Endothelial cell of umbilical vein (primary cell): ENCODE measurements at regions not wholly inside any gene's neighbourhood (a gene's known extent, or its start where the extent isn't known, plus 50 kb on each side); places are given as distances from the start of the nearest gene placed in this dataset.

Source experiments
- BruUV-seq: library from RNA; stranded (reverse); fragments of 400-500 nt; replicated peaks from 2 replicates; lab custom pipeline; 2021; lab: Mats Ljungman, UMichigan
- CTCF ChIA-PET: fragments of 300-600, 350-600 bp; sonication (Branson Sonifier 250); formaldehyde crosslinking; loops from one replicate; lab custom pipeline; 2021; ENCODE audit warnings: antibody characterized with exemption, inconsistent platforms; lab: Charles Lee
- POLR2A ChIA-PET: fragments of 300-600, 350-600 bp; sonication (Branson Sonifier 250); formaldehyde crosslinking; loops from one replicate; lab custom pipeline; 2021; ENCODE audit warnings: antibody characterized with exemption, inconsistent platforms; lab: Charles Lee
- DNase-seq: peaks from one replicate; pipeline ENCODE4 v3.0.0-alpha.2; 2011; ENCODE audit warnings: low read depth, low spot score
- FAIRE-seq: peaks from 2 replicates; lab custom pipeline; 2011; peaks lifted over from hg19 to GRCh38; lab: Jason Lieb, UNC
- H2AFZ ChIP-seq: 2 replicates; pipeline ENCODE4 v1.6.0; 2012; ENCODE audit warnings: low read depth, low read length, control low read depth, inconsistent platforms
- H3K27ac ChIP-seq: 2 replicates; pipeline ENCODE4 v1.5.1; 2011; ENCODE audit warnings: low read depth, mild to moderate bottlenecking, control low read depth, low read length, moderate library complexity; ENCODE audit not compliant: insufficient read depth
- H3K27me3 ChIP-seq, 2 experiments: 2 replicates each; pipeline versions ENCODE4 v1.6.0 to v1.6.1; 2011; ENCODE audit warnings: low read length in 2 of 2, mixed read lengths in 1 of 2; ENCODE audit not compliant: control insufficient read depth in 2 of 2, insufficient read depth in 2 of 2
- H3K36me3 ChIP-seq, 2 experiments: 2 replicates in 1 of 2; 3 replicates in 1 of 2; pipeline ENCODE4 v1.5.1; 2011; ENCODE audit warnings: low read length in 2 of 2, mild to moderate bottlenecking in 1 of 2, moderate library complexity in 1 of 2; ENCODE audit not compliant: control insufficient read depth in 2 of 2, insufficient read depth in 2 of 2; ENCODE audit errors: extremely low read depth in 1 of 2
- H3K4me1 ChIP-seq: 3 replicates; pipeline ENCODE4 v1.5.1; 2011; ENCODE audit warnings: mild to moderate bottlenecking, low read length; ENCODE audit not compliant: control insufficient read depth, insufficient read depth; ENCODE audit errors: extremely low read depth
- H3K4me2 ChIP-seq: 2 replicates; pipeline ENCODE4 v1.6.1; 2011; ENCODE audit warnings: low read length, control low read depth, mixed read lengths; ENCODE audit not compliant: insufficient read depth
- H3K4me3 ChIP-seq, 3 experiments: fragments of 200-600 bp in 1 of 3; sonication (generic), shearing (Covaris generic) in 1 of 3; replicated peaks in 1 of 3; 2 replicates each; pipeline ENCODE4 v1.5.1; 2011 to 2016; ENCODE audit warnings: control low read depth in 3 of 3, low read length in 3 of 3, mild to moderate bottlenecking in 2 of 3, inconsistent platforms in 1 of 3, low read depth in 1 of 3, moderate library complexity in 1 of 3; ENCODE audit not compliant: insufficient read depth in 1 of 3
- H3K79me2 ChIP-seq: 2 replicates; pipeline ENCODE4 v1.6.0; 2012; ENCODE audit warnings: low read length, inconsistent platforms; ENCODE audit not compliant: control insufficient read depth, insufficient read depth
- H3K9ac ChIP-seq: replicated peaks from 2 replicates; pipeline ENCODE3; 2011; ENCODE audit warnings: low read length, control low read depth; ENCODE audit not compliant: insufficient read depth; ENCODE audit errors: extremely low read depth
- H3K9me1 ChIP-seq: replicated peaks from 3 replicates; pipeline ENCODE4 v1.6.0; 2011; ENCODE audit warnings: mild to moderate bottlenecking, low read length; ENCODE audit not compliant: control insufficient read depth, insufficient read depth; ENCODE audit errors: extremely low read depth
- H3K9me3 ChIP-seq: replicated peaks from 2 replicates; pipeline ENCODE4 v1.5.1; 2012; ENCODE audit warnings: low read length, inconsistent platforms; ENCODE audit not compliant: control insufficient read depth, insufficient read depth
- H4K20me1 ChIP-seq: replicated peaks from 2 replicates; pipeline ENCODE3; 2011; ENCODE audit warnings: mild to moderate bottlenecking, low read length; ENCODE audit not compliant: control insufficient read depth, insufficient read depth; ENCODE audit errors: extremely low read depth
- EZH2 ChIP-seq: IDR thresholded peaks from 2 replicates; pipeline ENCODE4 v1.6.1; 2012; ENCODE audit warnings: borderline replicate concordance, low read depth, mild to moderate bottlenecking, moderate library complexity, low read length, inconsistent platforms; ENCODE audit not compliant: severe bottlenecking
- FOS ChIP-seq: IDR thresholded peaks from 2 replicates; pipeline ENCODE4 v1.6.1; 2011; ENCODE audit warnings: mild to moderate bottlenecking, low read length, moderate library complexity, borderline replicate concordance; ENCODE audit not compliant: insufficient read depth
- GATA2 ChIP-seq: IDR thresholded peaks from 2 replicates; pipeline ENCODE4 v1.7.0; 2011; ENCODE audit warnings: low read depth, mild to moderate bottlenecking, moderate library complexity, mixed read lengths, low read length; ENCODE audit not compliant: insufficient read length, insufficient read depth
- JUN ChIP-seq: IDR thresholded peaks from 2 replicates; pipeline ENCODE4 v1.6.1; 2011; ENCODE audit warnings: borderline replicate concordance, low read depth; ENCODE audit not compliant: insufficient read length, insufficient read depth
- MYC ChIP-seq: IDR thresholded peaks from one replicate; pipeline ENCODE4 v1.6.1; 2011; ENCODE audit warnings: mild to moderate bottlenecking, low read depth, low read length
- POLR2A ChIP-seq: IDR thresholded peaks from 2 replicates; pipeline ENCODE4 v1.6.1; 2012; ENCODE audit warnings: low read depth, mild to moderate bottlenecking, control low read depth, low read length
- POLR2AphosphoS5 ChIP-seq: IDR thresholded peaks from 2 replicates; pipeline ENCODE4 v1.6.1; 2012; ENCODE audit warnings: low read depth, mild to moderate bottlenecking, control low read depth, low read length, moderate library complexity; ENCODE audit not compliant: insufficient read depth
- dilution Hi-C: fragments of 300-500 bp; cut with MboI; formaldehyde crosslinking; loops from one replicate; pipeline ENCODE4 v1.15.0; 2019; ENCODE audit warnings: low sequenced_read_pairs; ENCODE audit not compliant: extremely low pct_ligation_motif_present
- intact Hi-C: fragments of 100-400 bp; cut with micrococcal nuclease; formaldehyde crosslinking; loops from one replicate; pipeline ENCODE4 v1.10.0; 2022
- TF ChIP-seq, protein P1 (sequence below): IDR thresholded peaks from 2 replicates; pipeline ENCODE4 v1.6.1; 2011; ENCODE audit not compliant: insufficient read depth, insufficient read length
- TF ChIP-seq, protein P2 (sequence below), 2 donors: IDR thresholded peaks; 1 replicate in 1 of 2; 2 replicates in 1 of 2; pipeline ENCODE4 v1.5.1; 2011; ENCODE audit warnings: low read length in 2 of 2, mild to moderate bottlenecking in 2 of 2, moderate library complexity in 2 of 2, control low read depth in 1 of 2, inconsistent platforms in 1 of 2, low read depth in 1 of 2; ENCODE audit not compliant: insufficient read depth in 1 of 2; ENCODE audit errors: extremely low read depth in 1 of 2

DNA sequence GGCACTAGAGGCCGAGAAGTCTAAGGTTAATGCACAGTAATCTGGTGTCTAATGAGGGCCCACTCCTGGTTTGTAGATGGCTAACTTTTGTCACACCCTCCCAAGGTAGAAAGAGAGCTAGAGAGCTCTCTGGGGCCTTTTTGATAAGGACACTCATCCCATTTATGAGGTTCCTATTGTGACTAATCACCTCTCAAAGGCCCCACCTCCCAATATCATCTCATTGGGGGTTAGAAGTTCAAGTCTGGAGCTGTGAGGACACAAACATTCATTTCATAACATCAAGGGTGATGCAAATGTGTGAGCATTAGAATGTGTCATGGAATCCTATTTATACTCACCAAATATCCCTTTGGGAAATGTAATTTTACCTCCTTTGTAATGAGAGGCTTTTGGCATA lies 79.2 kb upstream of the SLC10A2 start:
- dilution Hi-C loops (no loop called here), intact Hi-C loops (no loop called here)
- ChIA-PET POLR2A (no interaction called here), CTCF (no interaction called here)
- H3K4me1 ChIP-seq: no peaks in the 10 kb centered on the region
- FAIRE-seq (no peak), DNase-seq (no peak)
- H2AFZ ChIP-seq: no peak overlapping the region
- TF ChIP-seq EZH2 (no peak), MYC (no peak), POLR2A (no peak), GATA2 (no peak), POLR2AphosphoS5 (no peak), FOS (no peak), JUN (no peak)
- TF ChIP-seq, protein P1, sequence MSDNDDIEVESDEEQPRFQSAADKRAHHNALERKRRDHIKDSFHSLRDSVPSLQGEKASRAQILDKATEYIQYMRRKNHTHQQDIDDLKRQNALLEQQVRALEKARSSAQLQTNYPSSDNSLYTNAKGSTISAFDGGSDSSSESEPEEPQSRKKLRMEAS: no peak
- TF ChIP-seq, protein P2, sequence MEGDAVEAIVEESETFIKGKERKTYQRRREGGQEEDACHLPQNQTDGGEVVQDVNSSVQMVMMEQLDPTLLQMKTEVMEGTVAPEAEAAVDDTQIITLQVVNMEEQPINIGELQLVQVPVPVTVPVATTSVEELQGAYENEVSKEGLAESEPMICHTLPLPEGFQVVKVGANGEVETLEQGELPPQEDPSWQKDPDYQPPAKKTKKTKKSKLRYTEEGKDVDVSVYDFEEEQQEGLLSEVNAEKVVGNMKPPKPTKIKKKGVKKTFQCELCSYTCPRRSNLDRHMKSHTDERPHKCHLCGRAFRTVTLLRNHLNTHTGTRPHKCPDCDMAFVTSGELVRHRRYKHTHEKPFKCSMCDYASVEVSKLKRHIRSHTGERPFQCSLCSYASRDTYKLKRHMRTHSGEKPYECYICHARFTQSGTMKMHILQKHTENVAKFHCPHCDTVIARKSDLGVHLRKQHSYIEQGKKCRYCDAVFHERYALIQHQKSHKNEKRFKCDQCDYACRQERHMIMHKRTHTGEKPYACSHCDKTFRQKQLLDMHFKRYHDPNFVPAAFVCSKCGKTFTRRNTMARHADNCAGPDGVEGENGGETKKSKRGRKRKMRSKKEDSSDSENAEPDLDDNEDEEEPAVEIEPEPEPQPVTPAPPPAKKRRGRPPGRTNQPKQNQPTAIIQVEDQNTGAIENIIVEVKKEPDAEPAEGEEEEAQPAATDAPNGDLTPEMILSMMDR (IDR thresholded peaks at IDR 0.05; ENCODE audit: extremely low read depth in 1 of 2, insufficient read depth in 1 of 2, low read depth in 1 of 2, low read length in 2 of 2): no peak
- no peak overlapping the region for H3K9ac ChIP-seq
- H4K20me1 ChIP-seq: no peaks in the 10 kb centered on the region
- no peak overlapping the region for H3K4me2 ChIP-seq
- no peaks in the 10 kb centered on the region for H3K9me1 ChIP-seq
- H3K36me3 ChIP-seq: no peaks in the 10 kb centered on the region
- H3K9me3 ChIP-seq: no peaks in the 10 kb centered on the region
- H3K27ac ChIP-seq: no peak overlapping the region
- H3K27me3 ChIP-seq: no peaks in the 10 kb centered on the region
- no peak overlapping the region for H3K4me3 ChIP-seq
- H3K79me2 ChIP-seq: no peaks in the 10 kb centered on the region
- BruUV-seq: no TSS peak
